ENCODE measurements at regions not wholly inside any gene's neighbourhood (a gene's known extent, or its start where the extent isn't known, plus 50 kb on each side); places are given as distances from the start of the nearest gene placed in this dataset.

GRCh38 chr2:228545748-228546145 lies 364.3 kb upstream of the SPHKAP start:
- Histone ChIP-seq H3K27me3 (ENCODE audit: insufficient read depth, poor library complexity, severe bottlenecking) (no peaks in the 10 kb centered on the region), H3K4me3 (replicated peaks; ENCODE audit: insufficient read depth, low read length) (no peak overlapping the region), H3K27ac (replicated peaks) (no peak overlapping the region)
- TF ChIP-seq REST (IDR thresholded peaks at IDR 0.05; ENCODE audit: insufficient replicate concordance, low read depth) = no peak
- TF ChIP-seq CTCF (IDR thresholded peaks at IDR 0.05; ENCODE audit: insufficient read depth, low read length) = no peak
- TF ChIP-seq POLR2AphosphoS5 (IDR thresholded peaks at IDR 0.05; ENCODE audit: low read depth) = no peak
- TF ChIP-seq GABPA (IDR thresholded peaks at IDR 0.05; ENCODE audit: low read depth) = no peak
- TF ChIP-seq SPI1 (IDR thresholded peaks at IDR 0.05; ENCODE audit: borderline replicate concordance, low read depth) = no peak
- DNase-seq (ENCODE audit: low read depth in 1 of 2, low spot score in 1 of 2) = no peak

GRCh38 chr2:228545041-228545747 lies 363.7 kb upstream of the SPHKAP start:
- no peak for DNase-seq (ENCODE audit: low read depth in 1 of 2, low spot score in 1 of 2)
- Histone ChIP-seq H3K27me3 (ENCODE audit: insufficient read depth, poor library complexity, severe bottlenecking) (no peaks in the 10 kb centered on the region), H3K4me3 (replicated peaks; ENCODE audit: insufficient read depth, low read length) (no peak overlapping the region), H3K27ac (replicated peaks) (no peak overlapping the region)
- no peak for TF ChIP-seq REST (IDR thresholded peaks at IDR 0.05; ENCODE audit: insufficient replicate concordance, low read depth)
- no peak for TF ChIP-seq POLR2AphosphoS5 (IDR thresholded peaks at IDR 0.05; ENCODE audit: low read depth)
- TF ChIP-seq SPI1 (IDR thresholded peaks at IDR 0.05; ENCODE audit: borderline replicate concordance, low read depth) = no peak
- no peak for TF ChIP-seq GABPA (IDR thresholded peaks at IDR 0.05; ENCODE audit: low read depth)
- no peak for TF ChIP-seq CTCF (IDR thresholded peaks at IDR 0.05; ENCODE audit: insufficient read depth, low read length)

GRCh38 chr2:228543117-228543516 lies 361.6 kb upstream of the SPHKAP start:
- no peak for DNase-seq (ENCODE audit: low read depth in 1 of 2, low spot score in 1 of 2)
- TF ChIP-seq CTCF (IDR thresholded peaks at IDR 0.05; ENCODE audit: insufficient read depth, low read length) = no peak
- no peak for TF ChIP-seq GABPA (IDR thresholded peaks at IDR 0.05; ENCODE audit: low read depth)
- no peak for TF ChIP-seq POLR2AphosphoS5 (IDR thresholded peaks at IDR 0.05; ENCODE audit: low read depth)
- TF ChIP-seq SPI1 (IDR thresholded peaks at IDR 0.05; ENCODE audit: borderline replicate concordance, low read depth) = no peak
- TF ChIP-seq REST (IDR thresholded peaks at IDR 0.05; ENCODE audit: insufficient replicate concordance, low read depth) = no peak
- Histone ChIP-seq H3K27ac (replicated peaks) (no peak overlapping the region), H3K27me3 (ENCODE audit: insufficient read depth, poor library complexity, severe bottlenecking) (no peaks in the 10 kb centered on the region), H3K4me3 (replicated peaks; ENCODE audit: insufficient read depth, low read length) (no peak overlapping the region)

Measured in HL-60 (cell line).